K562 (cell line): ENCODE measurements at regions not wholly inside any gene's neighbourhood (a gene's known extent, or its start where the extent isn't known, plus 50 kb on each side); places are given as distances from the start of the nearest gene placed in this dataset.

Experiments used
- BCL6 ChIP-seq: fragments of 250-450 bp; sonication (Bioruptor Pico); IDR thresholded peaks from 2 replicates; pipeline ENCODE4 v1.4.0; 2020
- RBM34 ChIP-seq: fragments of 200-400 bp; formaldehyde crosslinking; IDR thresholded peaks from 2 replicates; pipeline ENCODE4 v1.6.1; 2018; ENCODE audit warnings: low read length, borderline replicate concordance; ENCODE audit not compliant: insufficient read depth
- TBL1XR1 ChIP-seq, 2 experiments: IDR thresholded peaks; 2 replicates each; pipeline ENCODE4 v1.6.1; 2012; ENCODE audit warnings: improper control_type of control experiment in 2 of 2, low read length in 2 of 2, mild to moderate bottlenecking in 1 of 2
- YY1 ChIP-seq, 3 experiments: IDR thresholded peaks; 2 replicates each; pipeline ENCODE4 v1.6.1; 2011; ENCODE audit warnings: low read length in 2 of 3, mild to moderate bottlenecking in 2 of 3, moderate library complexity in 2 of 3, borderline replicate concordance in 1 of 3, control low read depth in 1 of 3, low read depth in 1 of 3; ENCODE audit not compliant: insufficient read depth in 3 of 3, insufficient replicate concordance in 2 of 3, control insufficient read depth in 1 of 3, insufficient read length in 1 of 3; ENCODE audit errors: extremely low read depth in 1 of 3
- TF ChIP-seq, protein P1 (sequence below), 2 experiments: fragments of 450-650 bp; conservative IDR thresholded peaks; 2 replicates each; pipeline ENCODE4 v1.6.1; 2017; ENCODE audit warnings: mild to moderate bottlenecking in 2 of 2, moderate library complexity in 2 of 2
- TF ChIP-seq, protein P2 (sequence below): IDR thresholded peaks from 2 replicates; pipeline ENCODE4 v1.6.1; 2011; ENCODE audit not compliant: insufficient read length; ENCODE audit errors: extremely low read depth
- TF ChIP-seq, protein P3 (sequence below): fragments of 250-450 bp; sonication (Bioruptor Pico); IDR thresholded peaks from 2 replicates; pipeline ENCODE4 v1.8.0; 2021; ENCODE audit warnings: mild to moderate bottlenecking, moderate library complexity

DNA sequence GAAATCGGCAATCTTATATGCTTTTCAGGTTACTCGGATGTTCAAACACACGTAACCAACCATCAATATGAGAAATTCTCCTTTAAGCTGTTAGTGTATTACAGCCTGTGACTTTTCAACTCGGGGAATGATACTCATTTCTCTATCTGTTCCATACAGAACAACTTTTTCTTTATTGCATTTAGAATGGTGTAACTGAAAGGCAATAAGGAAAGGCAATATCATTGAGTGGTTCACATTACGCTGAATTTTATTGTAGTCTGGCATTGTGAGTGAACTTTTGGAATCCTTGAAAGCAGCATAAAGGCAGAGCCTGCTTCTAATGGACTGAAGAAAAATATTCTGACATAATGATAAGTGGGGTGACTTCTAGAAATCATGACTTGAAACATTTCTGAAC lies 54.4 kb upstream of the MEF2C start (continued):
- TF ChIP-seq, protein P1, sequence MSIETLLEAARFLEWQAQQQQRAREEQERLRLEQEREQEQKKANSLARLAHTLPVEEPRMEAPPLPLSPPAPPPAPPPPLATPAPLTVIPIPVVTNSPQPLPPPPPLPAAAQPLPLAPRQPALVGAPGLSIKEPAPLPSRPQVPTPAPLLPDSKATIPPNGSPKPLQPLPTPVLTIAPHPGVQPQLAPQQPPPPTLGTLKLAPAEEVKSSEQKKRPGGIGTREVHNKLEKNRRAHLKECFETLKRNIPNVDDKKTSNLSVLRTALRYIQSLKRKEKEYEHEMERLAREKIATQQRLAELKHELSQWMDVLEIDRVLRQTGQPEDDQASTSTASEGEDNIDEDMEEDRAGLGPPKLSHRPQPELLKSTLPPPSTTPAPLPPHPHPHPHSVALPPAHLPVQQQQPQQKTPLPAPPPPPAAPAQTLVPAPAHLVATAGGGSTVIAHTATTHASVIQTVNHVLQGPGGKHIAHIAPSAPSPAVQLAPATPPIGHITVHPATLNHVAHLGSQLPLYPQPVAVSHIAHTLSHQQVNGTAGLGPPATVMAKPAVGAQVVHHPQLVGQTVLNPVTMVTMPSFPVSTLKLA (conservative IDR thresholded peaks at IDR 0.05): no peak
- TF ChIP-seq RBM34 (no peak), BCL6 (CRISPR knock-in tag) (no peak), YY1 (IDR thresholded peaks at IDR 0.05; ENCODE audit: borderline replicate concordance in 1 of 3, control insufficient read depth in 1 of 3, extremely low read depth in 1 of 3, insufficient read depth in 3 of 3, insufficient read length in 1 of 3, insufficient replicate concordance in 2 of 3, low read depth in 1 of 3, low read length in 2 of 3) (no peak), TBL1XR1 (IDR thresholded peaks at IDR 0.05; ENCODE audit: low read length in 2 of 2) (no peak)
- TF ChIP-seq, protein P2, sequence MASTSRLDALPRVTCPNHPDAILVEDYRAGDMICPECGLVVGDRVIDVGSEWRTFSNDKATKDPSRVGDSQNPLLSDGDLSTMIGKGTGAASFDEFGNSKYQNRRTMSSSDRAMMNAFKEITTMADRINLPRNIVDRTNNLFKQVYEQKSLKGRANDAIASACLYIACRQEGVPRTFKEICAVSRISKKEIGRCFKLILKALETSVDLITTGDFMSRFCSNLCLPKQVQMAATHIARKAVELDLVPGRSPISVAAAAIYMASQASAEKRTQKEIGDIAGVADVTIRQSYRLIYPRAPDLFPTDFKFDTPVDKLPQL: no peak
- TF ChIP-seq, protein P3, sequence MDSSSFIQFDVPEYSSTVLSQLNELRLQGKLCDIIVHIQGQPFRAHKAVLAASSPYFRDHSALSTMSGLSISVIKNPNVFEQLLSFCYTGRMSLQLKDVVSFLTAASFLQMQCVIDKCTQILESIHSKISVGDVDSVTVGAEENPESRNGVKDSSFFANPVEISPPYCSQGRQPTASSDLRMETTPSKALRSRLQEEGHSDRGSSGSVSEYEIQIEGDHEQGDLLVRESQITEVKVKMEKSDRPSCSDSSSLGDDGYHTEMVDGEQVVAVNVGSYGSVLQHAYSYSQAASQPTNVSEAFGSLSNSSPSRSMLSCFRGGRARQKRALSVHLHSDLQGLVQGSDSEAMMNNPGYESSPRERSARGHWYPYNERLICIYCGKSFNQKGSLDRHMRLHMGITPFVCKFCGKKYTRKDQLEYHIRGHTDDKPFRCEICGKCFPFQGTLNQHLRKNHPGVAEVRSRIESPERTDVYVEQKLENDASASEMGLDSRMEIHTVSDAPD: no peak
